GM19035 (cell line): ENCODE measurements at regions not wholly inside any gene's neighbourhood (a gene's known extent, or its start where the extent isn't known, plus 50 kb on each side); places are given as distances from the start of the nearest gene placed in this dataset.

Experiments used
- ATAC-seq: cut with Tn5 transposase; IDR thresholded peaks from one replicate; pipeline ENCODE4 v1.9.1; 2021; ENCODE audit not compliant: unreplicated experiment

- ATAC-seq = no peak
Observed at GRCh38 chr13:111039735-111040134, 75.4 kb upstream of the ARHGEF7 start.

- no peak for ATAC-seq
Observed at GRCh38 chr13:111038887-111039286, 76.2 kb upstream of the ARHGEF7 start.

- no peak for ATAC-seq
Observed at GRCh38 chr13:111037927-111038326, 77.2 kb upstream of the ARHGEF7 start.

GRCh38 chr13:111036665-111037064 lies 78.4 kb upstream of the ARHGEF7 start:
- no peak for ATAC-seq

- ATAC-seq = no peak
Observed at GRCh38 chr13:111035861-111036260, 79.2 kb upstream of the ARHGEF7 start.

GRCh38 chr13:111034811-111035210 lies 80.3 kb upstream of the ARHGEF7 start:
- ATAC-seq = no peak

GRCh38 chr13:111033172-111034130 lies 81.7 kb upstream of the ARHGEF7 start:
- ATAC-seq = no peak

GRCh38 chr13:111031531-111031961 lies 83.6 kb upstream of the ARHGEF7 start:
- no peak for ATAC-seq

- no peak for ATAC-seq
Observed at GRCh38 chr13:111029957-111030609, 85.0 kb upstream of the ARHGEF7 start.

GRCh38 chr13:111027458-111028439 lies 87.4 kb upstream of the ARHGEF7 start:
- ATAC-seq = no peak

- ATAC-seq = no peak
Observed at GRCh38 chr13:111025310-111025709, 89.8 kb upstream of the ARHGEF7 start.

GRCh38 chr13:111022886-111023285 lies 92.2 kb upstream of the ARHGEF7 start:
- ATAC-seq = no peak

- ATAC-seq = no peak
Observed at GRCh38 chr13:111022241-111022640, 92.9 kb upstream of the ARHGEF7 start.

GRCh38 chr13:111021270-111021669 lies 93.8 kb upstream of the ARHGEF7 start:
- ATAC-seq = no peak

GRCh38 chr13:111020546-111020945 lies 94.6 kb upstream of the ARHGEF7 start:
- no peak for ATAC-seq

- ATAC-seq = no peak
Observed at GRCh38 chr13:111020021-111020420, 95.1 kb upstream of the ARHGEF7 start.

- ATAC-seq = no peak
Observed at GRCh38 chr13:111017755-111018459, 97.2 kb upstream of the ARHGEF7 start.

GRCh38 chr13:111013196-111013595 lies 98.3 kb upstream of the ANKRD10 start:
- ATAC-seq = no peak

- no peak for ATAC-seq
Observed at GRCh38 chr13:111011899-111012298, 97.0 kb upstream of the ANKRD10 start.

- ATAC-seq = no peak
Observed at GRCh38 chr13:111008351-111008750, 93.5 kb upstream of the ANKRD10 start.
